Stomach (tissue), 8 donors: ENCODE measurements at regions not wholly inside any gene's neighbourhood (a gene's known extent, or its start where the extent isn't known, plus 50 kb on each side); places are given as distances from the start of the nearest gene placed in this dataset.

Source experiments
- DNase-seq, 2 donors: peaks; one replicate each; pipeline versions ENCODE4 v3.0.0 to v3.0.0-alpha.2; 2013 to 2019
- H3K27ac ChIP-seq, 5 donors: fragments of 200-600 bp in 4 of 5; sonication (generic) in 4 of 5; one replicate each; pipeline ENCODE4 v1.5.1; 2013 to 2019; ENCODE audit warnings: mild to moderate bottlenecking in 1 of 5, moderate library complexity in 1 of 5
- H3K27me3 ChIP-seq, 3 donors: fragments of 200-600 bp; sonication (generic); one replicate each; pipeline ENCODE4 v1.5.1; 2017 to 2019; ENCODE audit warnings: mixed run types in 1 of 3
- H3K36me3 ChIP-seq, 4 donors: fragments of 200-600 bp; sonication (generic); 1 replicate in 3 of 4; 2 replicates in 1 of 4; pipeline ENCODE4 v1.5.1; 2016 to 2019
- H3K4me1 ChIP-seq, 4 donors: fragments of 200-600 bp; sonication (generic); one replicate each; pipeline ENCODE4 v1.5.1; 2016 to 2019
- H3K4me3 ChIP-seq, 4 donors: fragments of 200-600 bp; sonication (generic) in 3 of 4; one replicate each; pipeline ENCODE4 v1.5.1; 2016 to 2019; ENCODE audit warnings: mild to moderate bottlenecking in 1 of 4
- H3K9me3 ChIP-seq, 4 donors: fragments of 200-600 bp; sonication (generic); one replicate each; pipeline ENCODE4 v1.5.1; 2016 to 2019
- EP300 ChIP-seq: sonication (generic); formaldehyde crosslinking; IDR thresholded peaks from one replicate; pipeline ENCODE4 v1.6.1; 2017; ENCODE audit warnings: antibody characterized with exemption
- POLR2A ChIP-seq, 4 donors: fragments of 450-650 bp; IDR thresholded peaks; one replicate each; pipeline ENCODE4 v1.6.1; 2016; ENCODE audit warnings: antibody characterized with exemption in 4 of 4, control low read depth in 2 of 4, mild to moderate bottlenecking in 1 of 4, moderate library complexity in 1 of 4
- POLR2AphosphoS5 ChIP-seq, 3 donors: sonication (generic); formaldehyde crosslinking; IDR thresholded peaks; one replicate each; pipeline ENCODE4 v1.6.1; 2016; ENCODE audit warnings: antibody characterized with exemption in 3 of 3
- WGBS, 5 donors: extraction: QIAGEN DNeasy Blood & Tissue Kit in 3 of 5; methylation state at CpG; one replicate each; pipeline versions ENCODE4 v1.1.5 to v1.1.7; 2013 to 2018; 5-methylcytosine and 5-hydroxymethylcytosine counted together
- intact Hi-C: fragments of 100-400 bp; cut with DNase I; formaldehyde crosslinking; loops from one replicate; pipeline ENCODE4 v1.15.1; 2023; ENCODE audit warnings: low total_unique reads
- TF ChIP-seq, protein P1 (sequence below), 7 experiments: fragments of 450-650 bp in 4 of 7; fragments of 200-600 bp in 3 of 7; sonication (generic) in 3 of 7; IDR thresholded peaks; one replicate each; pipeline ENCODE4 v1.5.1; 2016 to 2019; ENCODE audit warnings: antibody characterized with exemption in 7 of 7, control low read depth in 2 of 7, mild to moderate bottlenecking in 1 of 7
- donor health status: healthy with polysubstance abuse.
- donor health status: Bipolar disorder and iron deficiency.
- donor health status: healthy.

DNA sequence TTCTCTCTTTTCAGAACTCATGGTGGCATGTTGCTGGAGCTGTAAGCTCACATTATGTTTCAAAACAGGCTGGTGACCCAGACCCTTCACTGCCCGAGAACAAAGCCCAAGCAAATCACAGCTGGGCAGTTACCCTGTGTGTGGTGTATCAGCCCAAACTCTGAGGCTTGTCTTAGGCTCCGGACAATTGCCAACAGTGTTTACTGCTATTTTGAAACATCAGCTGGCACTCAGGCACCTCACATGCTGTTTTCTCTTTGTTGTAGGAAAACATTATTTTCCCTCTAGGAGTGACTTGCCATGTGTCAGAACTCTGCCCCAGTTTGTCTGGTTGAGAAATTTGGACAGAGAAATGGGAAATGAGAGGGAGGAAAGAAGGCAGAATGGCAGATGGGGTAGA lies 237.6 kb upstream of the APCDD1 start:
- peaks cover 0 to 15% (median 4%) of the 10 kb centered on the region in 4 donors for H3K9me3 ChIP-seq
- no peak overlapping the region for H3K27ac ChIP-seq
- H3K4me1 ChIP-seq, result peaks cover 0 to 15% (median 2%) of the 10 kb centered on the region in 4 donors
- intact Hi-C loops, result no loop called here
- no peaks in the 10 kb centered on the region for H3K36me3 ChIP-seq
- H3K27me3 ChIP-seq, result no peaks in the 10 kb centered on the region
- 88 to 94% (median 90%) methylated on average over 2 of the region's 2 CpGs for WGBS, 5 donors
- TF ChIP-seq POLR2A (IDR thresholded peaks at IDR 0.05), result no peak
- no peak for TF ChIP-seq EP300
- no peak for TF ChIP-seq POLR2AphosphoS5 (IDR thresholded peaks at IDR 0.05)
- TF ChIP-seq, protein P1, sequence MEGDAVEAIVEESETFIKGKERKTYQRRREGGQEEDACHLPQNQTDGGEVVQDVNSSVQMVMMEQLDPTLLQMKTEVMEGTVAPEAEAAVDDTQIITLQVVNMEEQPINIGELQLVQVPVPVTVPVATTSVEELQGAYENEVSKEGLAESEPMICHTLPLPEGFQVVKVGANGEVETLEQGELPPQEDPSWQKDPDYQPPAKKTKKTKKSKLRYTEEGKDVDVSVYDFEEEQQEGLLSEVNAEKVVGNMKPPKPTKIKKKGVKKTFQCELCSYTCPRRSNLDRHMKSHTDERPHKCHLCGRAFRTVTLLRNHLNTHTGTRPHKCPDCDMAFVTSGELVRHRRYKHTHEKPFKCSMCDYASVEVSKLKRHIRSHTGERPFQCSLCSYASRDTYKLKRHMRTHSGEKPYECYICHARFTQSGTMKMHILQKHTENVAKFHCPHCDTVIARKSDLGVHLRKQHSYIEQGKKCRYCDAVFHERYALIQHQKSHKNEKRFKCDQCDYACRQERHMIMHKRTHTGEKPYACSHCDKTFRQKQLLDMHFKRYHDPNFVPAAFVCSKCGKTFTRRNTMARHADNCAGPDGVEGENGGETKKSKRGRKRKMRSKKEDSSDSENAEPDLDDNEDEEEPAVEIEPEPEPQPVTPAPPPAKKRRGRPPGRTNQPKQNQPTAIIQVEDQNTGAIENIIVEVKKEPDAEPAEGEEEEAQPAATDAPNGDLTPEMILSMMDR (IDR thresholded peaks at IDR 0.05), result no peak
- DNase-seq, result no peak
- H3K4me3 ChIP-seq, result no peak overlapping the region

DNA sequence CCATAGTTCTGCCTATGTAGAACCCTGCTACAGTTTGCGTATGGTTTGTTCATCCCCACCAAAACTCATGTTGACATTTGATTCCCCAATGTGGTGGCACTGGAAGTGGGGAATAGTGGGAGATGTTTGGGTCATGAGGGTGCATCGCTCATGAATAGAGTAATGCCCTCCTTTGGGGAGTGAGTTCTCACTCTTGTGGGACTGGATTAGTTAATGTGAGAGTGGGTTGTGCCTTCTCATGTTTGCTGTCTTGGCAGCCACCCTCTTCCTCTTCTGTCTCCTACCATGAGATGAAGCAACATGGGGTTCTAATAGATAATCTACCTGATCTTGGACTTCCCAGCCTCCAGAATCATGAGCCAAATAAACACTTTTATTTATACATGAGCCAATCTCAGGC lies 237.2 kb upstream of the APCDD1 start:
- Histone ChIP-seq H3K4me1 (peaks cover 0 to 15% (median 2%) of the 10 kb centered on the region in 4 donors), H3K36me3 (no peaks in the 10 kb centered on the region), H3K4me3 (no peak overlapping the region), H3K27me3 (no peaks in the 10 kb centered on the region), H3K9me3 (peaks cover 0 to 15% (median 4%) of the 10 kb centered on the region in 4 donors), H3K27ac (no peak overlapping the region)
- no peak for DNase-seq
- 62 to 91% (median 78%) methylated on average over 2 of the region's 2 CpGs for WGBS, 5 donors
- TF ChIP-seq POLR2A (IDR thresholded peaks at IDR 0.05) (no peak), POLR2AphosphoS5 (IDR thresholded peaks at IDR 0.05) (no peak), EP300 (no peak)
- TF ChIP-seq, protein P1 (IDR thresholded peaks at IDR 0.05), result no peak
- intact Hi-C loops, result no loop called here

DNA sequence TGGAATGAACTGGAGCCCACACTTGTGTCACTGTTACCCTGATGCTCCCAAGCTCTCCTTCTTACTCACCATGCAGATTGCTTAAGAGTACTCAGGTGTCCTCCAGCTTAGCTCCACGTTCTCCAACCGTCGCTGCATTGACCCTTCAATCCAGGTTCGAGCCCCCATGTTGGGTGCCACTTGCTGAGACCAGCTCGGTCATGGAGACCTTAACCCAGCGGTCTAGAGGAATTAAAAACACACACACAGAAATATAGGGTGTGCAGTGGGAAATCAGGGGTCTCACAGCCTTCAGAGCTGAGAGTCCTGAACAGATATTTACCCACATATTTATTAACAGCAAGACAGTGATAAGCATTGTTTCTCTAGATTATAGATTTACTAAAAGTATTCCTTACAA lies 229.1 kb upstream of the APCDD1 start:
- Histone ChIP-seq H3K9me3 (peaks cover 0 to 24% (median 15%) of the 10 kb centered on the region in 4 donors), H3K27me3 (no peaks in the 10 kb centered on the region), H3K27ac (no peak overlapping the region), H3K4me1 (no peaks in the 10 kb centered on the region), H3K36me3 (no peaks in the 10 kb centered on the region), H3K4me3 (no peak overlapping the region)
- no peak for DNase-seq
- no peak for TF ChIP-seq POLR2AphosphoS5 (IDR thresholded peaks at IDR 0.05)
- no peak for TF ChIP-seq POLR2A (IDR thresholded peaks at IDR 0.05)
- TF ChIP-seq, protein P1 (IDR thresholded peaks at IDR 0.05), result no peak
- TF ChIP-seq EP300, result no peak
- intact Hi-C loops, result no loop called here
- 95 to 99% (median 97%) methylated on average over 6 of the region's 6 CpGs for WGBS, 5 donors

DNA sequence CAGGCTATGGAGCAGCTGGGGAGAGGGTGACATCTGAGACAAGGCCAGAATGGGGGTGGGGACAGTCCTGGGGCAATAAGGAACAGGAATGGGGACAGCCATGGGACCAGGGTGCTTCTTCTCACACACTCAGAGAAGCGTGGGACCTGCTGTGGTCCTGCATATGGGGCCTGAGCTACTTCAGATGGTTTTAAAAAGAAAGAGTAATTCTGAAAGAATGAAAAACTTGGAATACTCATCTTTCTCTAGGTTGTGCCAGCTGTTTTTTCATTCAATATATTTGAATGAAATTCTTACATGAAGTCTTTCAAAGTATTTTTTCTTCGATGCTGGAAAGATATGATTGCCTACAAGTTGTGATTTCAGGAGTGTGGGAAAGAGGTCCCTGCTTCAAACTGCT lies 227.5 kb upstream of the APCDD1 start:
- TF ChIP-seq EP300 (no peak), POLR2A (IDR thresholded peaks at IDR 0.05) (no peak)
- Histone ChIP-seq H3K36me3 (no peaks in the 10 kb centered on the region), H3K4me1 (peaks cover 0 to 4% (median 0%) of the 10 kb centered on the region in 4 donors), H3K27ac (no peak overlapping the region), H3K4me3 (no peak overlapping the region), H3K27me3 (no peaks in the 10 kb centered on the region), H3K9me3 (peaks cover 0 to 25% (median 15%) of the 10 kb centered on the region in 4 donors)
- intact Hi-C loops, result no loop called here
- DNase-seq, result no peak
- 72 to 92% (median 88%) methylated on average over 2 of the region's 2 CpGs for WGBS, 5 donors

DNA sequence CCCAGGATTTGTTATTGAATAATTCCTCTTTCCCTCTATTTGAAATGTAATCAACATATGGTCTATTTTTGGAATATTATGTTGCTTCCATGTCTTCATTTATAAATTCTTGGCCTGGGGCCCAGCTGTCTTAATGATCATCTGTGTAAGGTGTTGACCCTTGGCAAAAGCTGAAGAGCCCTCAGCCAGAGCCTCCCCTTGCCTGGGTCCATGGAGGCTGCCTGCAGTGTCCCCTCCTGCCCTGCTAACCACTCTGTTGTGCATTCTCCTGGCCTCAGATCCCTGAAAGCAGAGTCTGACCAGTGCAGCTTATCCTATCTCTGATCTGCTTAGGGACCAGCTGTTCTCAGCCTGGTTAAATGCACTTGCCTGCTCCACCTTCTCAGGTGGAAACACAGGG lies 226.1 kb upstream of the APCDD1 start:
- Histone ChIP-seq H3K36me3 (no peaks in the 10 kb centered on the region), H3K27me3 (no peaks in the 10 kb centered on the region)

More for the DNA sequence above, 226.1 kb upstream of the APCDD1 start:
- peak in 1 of 2 donors; percentile 63 for DNase-seq
- Histone ChIP-seq H3K4me3 (no peak overlapping the region), H3K27ac (no peak overlapping the region), H3K9me3 (peaks cover 0 to 25% (median 15%) of the 10 kb centered on the region in 4 donors), H3K4me1 (peaks cover 0 to 9% (median 0%) of the 10 kb centered on the region in 4 donors)
- no peak for TF ChIP-seq POLR2A (IDR thresholded peaks at IDR 0.05)
- TF ChIP-seq EP300, result no peak
- intact Hi-C loops, result no loop called here
